Chondrocyte (in vitro differentiated cells): ENCODE measurements at regions not wholly inside any gene's neighbourhood (a gene's known extent, or its start where the extent isn't known, plus 50 kb on each side); places are given as distances from the start of the nearest gene placed in this dataset.
A peak's percentile ranks its signal among the peaks of the same experiment; 100 is the strongest.

Experiments
- DNase-seq: peaks from one replicate; pipeline ENCODE4 v3.0.0; 2021; ENCODE audit warnings: mixed read lengths, low spot score
- H3K27ac Mint-ChIP-seq: one replicate; pipeline ENCODE4 v1.8.0; 2021; ENCODE audit warnings: mild to moderate bottlenecking, moderate library complexity, mixed read lengths; ENCODE audit not compliant: unreplicated experiment
- H3K27me3 Mint-ChIP-seq: 2 replicates; pipeline ENCODE4 v1.8.0; 2021; ENCODE audit warnings: low read depth, mixed read lengths
- H3K36me3 Mint-ChIP-seq: 2 replicates; pipeline ENCODE4 v1.8.0; 2021; ENCODE audit warnings: low read depth, mixed read lengths
- H3K4me1 Mint-ChIP-seq: 2 replicates; pipeline ENCODE4 v1.8.0; 2021; ENCODE audit warnings: low read depth, mild to moderate bottlenecking, mixed read lengths
- H3K4me3 Mint-ChIP-seq: one replicate; pipeline ENCODE4 v1.8.0; 2021; ENCODE audit warnings: mild to moderate bottlenecking, moderate library complexity, mixed read lengths; ENCODE audit not compliant: unreplicated experiment
- H3K9me3 Mint-ChIP-seq: 2 replicates; pipeline ENCODE4 v1.8.0; 2021; ENCODE audit warnings: low read depth, mixed read lengths
- CTCF ChIP-seq: fragments of 200-600 bp; sonication (generic); IDR thresholded peaks from 2 replicates; pipeline ENCODE4 v1.5.0; 2021; ENCODE audit warnings: antibody characterized with exemption, mild to moderate bottlenecking, moderate library complexity

DNA sequence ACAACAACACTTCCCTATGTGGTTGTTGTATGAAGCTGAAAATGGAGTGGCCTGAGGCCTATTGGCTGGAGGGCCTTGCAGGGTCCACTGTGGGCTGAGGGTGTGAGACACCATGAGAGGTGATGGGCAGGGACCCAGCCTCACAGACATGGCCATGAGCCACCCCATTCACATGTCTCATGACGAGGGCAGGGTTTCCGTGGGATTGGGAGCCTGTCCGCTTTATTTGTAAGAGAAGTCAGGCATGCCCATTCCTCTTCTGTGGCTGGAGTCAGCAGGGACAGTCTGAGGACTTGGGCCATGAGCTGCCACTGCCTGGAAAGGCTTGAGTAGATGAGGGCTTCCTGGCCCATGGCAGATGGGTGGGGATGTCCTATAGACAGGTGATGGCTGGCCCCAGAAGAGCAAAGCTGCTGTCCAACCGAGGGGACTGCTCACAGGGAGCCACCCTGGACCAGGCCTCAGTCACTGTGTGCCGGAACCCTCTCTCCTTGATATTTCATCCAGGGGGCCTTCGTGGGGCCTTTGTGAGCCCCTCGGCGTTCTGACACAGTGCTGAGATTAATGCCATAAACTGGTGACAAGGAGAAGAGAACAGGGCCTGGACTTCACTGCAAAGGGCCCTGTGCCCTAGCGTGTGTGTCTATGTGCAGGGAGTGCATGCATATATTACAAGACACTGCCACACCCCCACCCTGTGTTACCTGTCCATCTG is 971.9 kb downstream of the BRD1 start:
- H3K36me3 Mint-ChIP-seq: peaks cover 2% of the 10 kb centered on the region

GRCh38 chr22:48855013-48855412 is 972.7 kb downstream of the BRD1 start:
- Mint-ChIP-seq H3K4me3 (no peak overlapping the region), H3K9me3 (peaks cover 15% of the 10 kb centered on the region), H3K27me3 (no peaks in the 10 kb centered on the region), H3K27ac (no peak overlapping the region), H3K36me3 (peaks cover 2% of the 10 kb centered on the region), H3K4me1 (no peaks in the 10 kb centered on the region)
- TF ChIP-seq CTCF: no peak
- DNase-seq: no peak

More for the DNA sequence above, 971.9 kb downstream of the BRD1 start:
- peaks cover 15% of the 10 kb centered on the region for H3K9me3 Mint-ChIP-seq
- TF ChIP-seq CTCF: no peak
- no peaks in the 10 kb centered on the region for H3K4me1 Mint-ChIP-seq
- peaks cover 3% of the 10 kb centered on the region for H3K27me3 Mint-ChIP-seq
- H3K27ac Mint-ChIP-seq: no peak overlapping the region
- H3K4me3 Mint-ChIP-seq: no peak overlapping the region
- peak; percentile 72 for DNase-seq

DNA sequence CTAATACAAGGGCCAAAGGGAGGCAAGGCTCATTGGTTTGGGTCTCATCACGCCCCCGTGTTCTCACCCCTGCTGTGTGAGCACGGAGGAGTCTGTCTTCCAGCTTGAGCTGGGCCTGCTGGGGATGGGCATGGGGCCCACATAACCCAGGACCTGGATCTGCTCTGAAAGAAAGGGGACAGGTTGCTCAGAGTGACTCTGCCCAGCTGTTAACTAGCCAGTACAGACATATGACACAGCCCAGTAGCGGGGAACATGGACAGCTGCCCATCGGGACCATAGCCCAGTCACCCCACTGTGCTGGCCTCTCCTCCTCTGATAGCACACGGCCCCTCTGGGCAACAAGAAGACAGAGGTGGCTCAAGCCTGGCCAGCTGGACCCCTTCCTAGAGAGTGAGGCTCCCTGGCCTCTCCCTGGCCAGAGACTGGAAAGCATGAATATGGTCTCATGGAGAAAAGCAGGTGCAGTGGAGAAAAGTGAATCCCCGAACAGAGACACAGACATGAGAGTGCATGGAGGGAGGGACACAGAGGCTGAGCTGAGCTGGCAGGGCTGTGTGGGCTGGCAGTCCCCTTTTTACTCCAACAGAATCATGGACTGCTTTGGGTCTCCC is 973.9 kb downstream of the BRD1 start:
- H3K27ac Mint-ChIP-seq: no peak overlapping the region
- no peak overlapping the region for H3K4me3 Mint-ChIP-seq
- H3K4me1 Mint-ChIP-seq: no peaks in the 10 kb centered on the region
- TF ChIP-seq CTCF: no peak
- peak; percentile 55 for DNase-seq
- H3K27me3 Mint-ChIP-seq: peaks cover 5% of the 10 kb centered on the region
- H3K9me3 Mint-ChIP-seq: peaks cover 13% of the 10 kb centered on the region
- H3K36me3 Mint-ChIP-seq: peaks cover 2% of the 10 kb centered on the region

GRCh38 chr22:48851933-48852549 is 975.6 kb downstream of the BRD1 start:
- Mint-ChIP-seq H3K4me3 (no peak overlapping the region), H3K4me1 (no peaks in the 10 kb centered on the region), H3K27ac (no peak overlapping the region), H3K9me3 (peaks cover 12% of the 10 kb centered on the region), H3K36me3 (peaks cover 2% of the 10 kb centered on the region), H3K27me3 (peaks cover 5% of the 10 kb centered on the region)
- peak; percentile 75 for DNase-seq
- TF ChIP-seq CTCF: no peak

DNA sequence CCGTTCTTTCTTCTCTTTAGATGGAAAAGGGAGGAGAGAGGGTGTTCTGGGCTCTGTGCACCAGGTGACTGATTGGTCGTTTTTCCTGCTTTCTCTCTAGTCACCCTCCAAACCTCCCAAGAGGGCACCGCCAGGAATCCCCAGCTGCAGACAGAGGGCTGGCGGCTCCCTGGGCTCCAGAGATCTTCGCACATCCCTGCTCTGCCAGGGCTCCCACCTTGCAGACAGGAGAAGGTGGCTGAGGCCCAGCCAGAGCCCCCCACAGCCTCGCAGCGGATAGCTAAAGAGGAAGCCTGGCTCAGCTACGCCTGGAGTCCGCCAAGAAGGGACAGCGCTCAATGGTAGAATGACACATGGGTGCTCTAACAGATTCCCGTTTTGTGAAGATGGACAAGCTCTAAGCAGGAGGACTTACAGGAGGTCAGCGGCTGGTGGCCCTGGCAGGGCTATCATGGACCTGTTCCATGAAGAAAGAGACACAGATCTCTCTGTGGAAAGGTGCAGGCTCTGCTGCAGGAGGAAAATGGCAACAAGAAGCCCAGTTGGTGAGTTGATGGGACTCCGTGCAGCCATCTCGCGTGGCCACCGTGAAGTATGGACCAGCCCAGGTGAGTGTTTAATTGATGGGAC is 976.9 kb downstream of the BRD1 start:
- Mint-ChIP-seq H3K36me3 (peaks cover 2% of the 10 kb centered on the region), H3K9me3 (peaks cover 8% of the 10 kb centered on the region), H3K4me1 (no peaks in the 10 kb centered on the region), H3K4me3 (no peak overlapping the region), H3K27ac (no peak overlapping the region), H3K27me3 (peaks cover 5% of the 10 kb centered on the region)
- DNase-seq: peak; percentile 66
- no peak for TF ChIP-seq CTCF
